Lung (tissue), 11 donors: ENCODE measurements at regions not wholly inside any gene's neighbourhood (a gene's known extent, or its start where the extent isn't known, plus 50 kb on each side); places are given as distances from the start of the nearest gene placed in this dataset.
A peak's percentile ranks its signal among the peaks of the same experiment; 100 is the strongest.

Source experiments
- ATAC-seq: fragments of 200-7000 bp; cut with Tn5 transposase; one replicate; pipeline ENCODE4 v1.9.1; 2020; ENCODE audit warnings: moderate number of reproducible peaks; ENCODE audit not compliant: insufficient read depth, low FRiP score
- DNase-seq, 3 donors: peaks; one replicate each; pipeline ENCODE4 v3.0.0-alpha.2; 2013 to 2017
- H3K27ac ChIP-seq, 2 donors: one replicate each; pipeline ENCODE4 v1.5.1; 2013; ENCODE audit warnings: mild to moderate bottlenecking in 2 of 2, moderate library complexity in 2 of 2, control low read depth in 1 of 2, inconsistent platforms in 1 of 2, low read depth in 1 of 2, low read length in 1 of 2
- H3K27me3 ChIP-seq, 3 donors: one replicate each; pipeline ENCODE4 v1.5.1; 2013; ENCODE audit warnings: low read length in 2 of 3; ENCODE audit not compliant: control insufficient read depth in 3 of 3, insufficient read depth in 3 of 3
- H3K36me3 ChIP-seq, 4 donors: one replicate each; pipeline ENCODE4 v1.5.1; 2013; ENCODE audit warnings: low read length in 4 of 4, mild to moderate bottlenecking in 1 of 4, moderate library complexity in 1 of 4; ENCODE audit not compliant: control insufficient read depth in 4 of 4, insufficient read depth in 4 of 4
- H3K4me1 ChIP-seq, 5 donors: one replicate each; pipeline ENCODE4 v1.5.1; 2013; ENCODE audit warnings: low read length in 5 of 5, mild to moderate bottlenecking in 2 of 5, moderate library complexity in 1 of 5; ENCODE audit not compliant: control insufficient read depth in 5 of 5, insufficient read depth in 5 of 5
- H3K4me3 ChIP-seq: one replicate; pipeline ENCODE4 v1.5.1; 2013; ENCODE audit warnings: mild to moderate bottlenecking, control low read depth, moderate library complexity
- H3K9ac ChIP-seq, 2 donors: one replicate each; pipeline ENCODE4 v1.5.1; 2013; ENCODE audit warnings: low read length in 2 of 2, control low read depth in 1 of 2; ENCODE audit not compliant: insufficient read depth in 1 of 2
- H3K9me3 ChIP-seq, 4 donors: one replicate each; pipeline ENCODE4 v1.5.1; 2013; ENCODE audit warnings: low read length in 3 of 4, mild to moderate bottlenecking in 1 of 4, moderate library complexity in 1 of 4; ENCODE audit not compliant: control insufficient read depth in 4 of 4, insufficient read depth in 3 of 4
- CTCF ChIP-seq: IDR thresholded peaks from 2 replicates; pipeline ENCODE4 v1.5.1; 2012; ENCODE audit warnings: mild to moderate bottlenecking; ENCODE audit errors: control extremely low read depth, extremely low read depth
- WGBS, 2 donors: extraction: QIAGEN DNeasy Blood & Tissue Kit; methylation state at CpG; one replicate each; pipeline ENCODE4 v1.1.7; 2013; 5-methylcytosine and 5-hydroxymethylcytosine counted together
- donor health status: control.
- donor health status: control.
- donor health status: Bipolar disorder and iron deficiency.
- donor health status: healthy.
- donor health status: DM: yes; HTN: yes; CAD: no.

DNA sequence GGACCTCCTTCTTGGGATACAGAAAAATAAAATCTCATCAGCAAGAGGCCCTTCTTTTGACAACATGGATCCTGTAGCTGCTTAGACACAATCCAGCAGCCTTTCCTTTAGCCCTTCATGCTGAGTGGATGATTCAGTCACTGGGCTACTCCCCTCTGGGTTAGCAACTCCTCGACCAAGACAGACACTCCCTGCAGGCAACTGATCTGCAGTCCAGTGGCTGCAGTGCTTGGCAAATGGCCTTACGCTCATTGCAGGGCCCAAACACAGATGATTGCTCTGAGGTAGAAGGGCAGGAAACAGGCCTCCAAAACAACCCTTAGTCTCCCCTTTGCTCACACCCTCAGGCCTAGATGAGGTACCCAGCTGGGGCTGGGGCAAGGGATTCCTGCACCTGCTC, 73.2 kb upstream of the OPCML start:
- 56 to 61% methylated on average over 2 of the region's 2 CpGs for WGBS, 2 donors
- ATAC-seq (no peak), DNase-seq (no peak)
- H3K27ac ChIP-seq: no peak overlapping the region
- no peaks in the 10 kb centered on the region for H3K36me3 ChIP-seq
- peaks cover 0 to 10% (median 0%) of the 10 kb centered on the region in 5 donors for H3K4me1 ChIP-seq
- H3K4me3 ChIP-seq: no peak overlapping the region
- peaks cover 0 to 2% (median 0%) of the 10 kb centered on the region in 4 donors for H3K9me3 ChIP-seq
- TF ChIP-seq CTCF: no peak
- no peak overlapping the region for H3K9ac ChIP-seq
- peaks cover 0 to 7% (median 2%) of the 10 kb centered on the region in 3 donors for H3K27me3 ChIP-seq

GRCh38 chr11:133601641-133602040, 69.3 kb upstream of the OPCML start:
- Histone ChIP-seq H3K9ac (no peak overlapping the region), H3K36me3 (no peaks in the 10 kb centered on the region), H3K4me3 (no peak overlapping the region), H3K27ac (no peak overlapping the region), H3K27me3 (peaks cover 0 to 7% (median 2%) of the 10 kb centered on the region in 3 donors), H3K9me3 (no peaks in the 10 kb centered on the region), H3K4me1 (peaks cover 0 to 14% (median 0%) of the 10 kb centered on the region in 5 donors)
- DNase-seq (no peak), ATAC-seq (no peak)
- TF ChIP-seq CTCF: no peak
- 80% methylated on average over 3 of the region's 3 CpGs for WGBS, 2 donors

GRCh38 chr11:133600786-133601185, 68.5 kb upstream of the OPCML start:
- ATAC-seq (no peak), DNase-seq (peak in 2 of 3 donors; percentile 41 to 67)
- peaks cover 0 to 3% (median 0%) of the 10 kb centered on the region in 4 donors for H3K9me3 ChIP-seq
- H3K27ac ChIP-seq: no peak overlapping the region
- TF ChIP-seq CTCF: no peak
- no peaks in the 10 kb centered on the region for H3K36me3 ChIP-seq
- H3K4me1 ChIP-seq: peaks cover 0 to 14% (median 0%) of the 10 kb centered on the region in 5 donors
- peaks cover 0 to 4% (median 2%) of the 10 kb centered on the region in 3 donors for H3K27me3 ChIP-seq
- WGBS, 2 donors: 40 to 45% methylated on average over 6 of the region's 6 CpGs
- H3K9ac ChIP-seq: no peak overlapping the region
- no peak overlapping the region for H3K4me3 ChIP-seq

DNA sequence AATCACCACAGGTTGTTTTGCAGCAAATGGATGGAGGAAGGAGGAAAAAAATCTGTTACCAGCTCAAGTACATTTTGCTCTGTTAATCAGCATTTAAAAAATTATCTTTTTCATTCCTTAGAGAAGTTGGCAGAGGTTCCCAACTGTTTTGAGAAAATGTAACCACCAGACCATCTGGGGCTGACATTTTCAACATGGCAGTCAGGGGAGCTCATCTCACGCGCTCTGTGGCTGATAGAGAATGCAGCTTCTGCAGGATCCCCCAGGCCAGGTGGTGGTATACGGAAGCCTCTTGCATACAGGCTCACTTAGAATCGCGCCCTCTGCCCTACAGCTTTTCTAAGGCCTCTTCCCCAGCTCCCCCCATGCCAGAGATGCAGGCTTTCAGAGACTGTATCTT, 68.0 kb upstream of the OPCML start:
- H3K36me3 ChIP-seq: no peaks in the 10 kb centered on the region
- H3K27me3 ChIP-seq: peaks cover 0 to 4% (median 2%) of the 10 kb centered on the region in 3 donors
- peaks cover 0 to 14% (median 0%) of the 10 kb centered on the region in 5 donors for H3K4me1 ChIP-seq
- peak in 1 of 3 donors; percentile 11 for DNase-seq
- no peak for ATAC-seq
- H3K27ac ChIP-seq: no peak overlapping the region
- peaks cover 0 to 3% (median 0%) of the 10 kb centered on the region in 4 donors for H3K9me3 ChIP-seq
- WGBS, 2 donors: 88% methylated on average over 5 of the region's 5 CpGs
- no peak for TF ChIP-seq CTCF
- no peak overlapping the region for H3K9ac ChIP-seq
- no peak overlapping the region for H3K4me3 ChIP-seq
